ENCODE measurements at regions not wholly inside any gene's neighbourhood (a gene's known extent, or its start where the extent isn't known, plus 50 kb on each side); places are given as distances from the start of the nearest gene placed in this dataset.

DNA sequence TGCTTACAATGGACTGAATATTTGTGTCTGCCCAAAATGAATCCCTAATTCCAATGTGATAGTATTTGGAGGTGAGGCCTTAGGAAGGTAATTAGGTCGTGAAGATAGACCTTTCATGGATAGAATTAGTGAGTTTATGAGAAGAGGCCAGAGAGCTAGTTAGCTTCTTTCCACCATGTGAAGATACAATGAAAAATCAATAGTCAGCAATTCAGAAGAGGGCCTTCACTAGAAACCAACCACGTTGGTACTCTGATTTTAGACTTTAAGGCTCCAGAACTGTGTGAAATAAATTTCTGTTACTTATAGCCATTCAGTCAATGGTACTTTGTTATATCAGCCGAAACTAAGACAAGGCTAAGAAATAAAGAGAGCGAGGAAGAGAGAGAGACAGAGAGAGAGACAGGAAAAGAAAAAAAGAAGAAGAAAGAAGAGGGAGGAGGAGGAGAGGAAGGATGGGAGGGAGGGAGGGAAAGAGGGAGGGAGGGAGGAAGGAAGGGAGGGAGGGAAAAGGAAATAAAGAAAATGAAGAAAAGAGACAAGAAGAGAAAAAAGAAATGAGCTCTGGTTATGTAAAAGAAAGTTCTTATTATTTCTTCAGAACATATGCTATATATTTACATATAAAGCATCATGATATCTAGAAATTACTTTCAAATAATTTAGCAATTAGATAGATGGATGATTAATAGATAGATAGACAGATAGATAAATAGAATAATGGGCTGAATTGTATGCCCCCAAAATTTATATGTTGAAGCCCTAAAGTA, 1725.3 kb downstream of the EFNA5 start:
- TF ChIP-seq, protein P1, sequence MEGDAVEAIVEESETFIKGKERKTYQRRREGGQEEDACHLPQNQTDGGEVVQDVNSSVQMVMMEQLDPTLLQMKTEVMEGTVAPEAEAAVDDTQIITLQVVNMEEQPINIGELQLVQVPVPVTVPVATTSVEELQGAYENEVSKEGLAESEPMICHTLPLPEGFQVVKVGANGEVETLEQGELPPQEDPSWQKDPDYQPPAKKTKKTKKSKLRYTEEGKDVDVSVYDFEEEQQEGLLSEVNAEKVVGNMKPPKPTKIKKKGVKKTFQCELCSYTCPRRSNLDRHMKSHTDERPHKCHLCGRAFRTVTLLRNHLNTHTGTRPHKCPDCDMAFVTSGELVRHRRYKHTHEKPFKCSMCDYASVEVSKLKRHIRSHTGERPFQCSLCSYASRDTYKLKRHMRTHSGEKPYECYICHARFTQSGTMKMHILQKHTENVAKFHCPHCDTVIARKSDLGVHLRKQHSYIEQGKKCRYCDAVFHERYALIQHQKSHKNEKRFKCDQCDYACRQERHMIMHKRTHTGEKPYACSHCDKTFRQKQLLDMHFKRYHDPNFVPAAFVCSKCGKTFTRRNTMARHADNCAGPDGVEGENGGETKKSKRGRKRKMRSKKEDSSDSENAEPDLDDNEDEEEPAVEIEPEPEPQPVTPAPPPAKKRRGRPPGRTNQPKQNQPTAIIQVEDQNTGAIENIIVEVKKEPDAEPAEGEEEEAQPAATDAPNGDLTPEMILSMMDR (IDR thresholded peaks at IDR 0.05), result no peak
- Histone ChIP-seq H3K27ac (no peak overlapping the region), H3K4me3 (no peak overlapping the region)
- DNase-seq (ENCODE audit: low spot score), result no peak

DNA sequence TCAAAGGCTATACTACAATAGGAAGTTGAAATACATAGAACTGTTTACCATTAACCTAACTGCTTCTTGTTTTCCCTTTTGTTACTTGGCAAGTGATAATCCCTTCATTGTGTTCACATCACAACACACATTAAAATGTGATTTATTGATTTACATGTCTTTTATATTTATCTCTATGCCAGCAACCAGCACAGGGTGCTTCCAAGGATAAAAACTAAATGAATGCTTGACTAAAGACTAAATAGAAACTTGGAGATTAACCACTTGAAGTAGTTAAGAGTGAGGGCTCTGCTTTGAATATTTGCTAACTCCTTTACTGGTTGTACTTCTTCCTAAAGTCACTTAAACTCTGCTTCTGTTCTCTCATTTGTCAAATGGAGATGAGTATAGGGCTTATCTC, 1730.6 kb downstream of the EFNA5 start:
- TF ChIP-seq, protein P1 (IDR thresholded peaks at IDR 0.05), result no peak
- H3K4me3 ChIP-seq, result no peak overlapping the region
- DNase-seq (ENCODE audit: low spot score), result no peak
- peak overlapping the region in 1 of 2 donors; percentile 28 for H3K27ac ChIP-seq

DNA sequence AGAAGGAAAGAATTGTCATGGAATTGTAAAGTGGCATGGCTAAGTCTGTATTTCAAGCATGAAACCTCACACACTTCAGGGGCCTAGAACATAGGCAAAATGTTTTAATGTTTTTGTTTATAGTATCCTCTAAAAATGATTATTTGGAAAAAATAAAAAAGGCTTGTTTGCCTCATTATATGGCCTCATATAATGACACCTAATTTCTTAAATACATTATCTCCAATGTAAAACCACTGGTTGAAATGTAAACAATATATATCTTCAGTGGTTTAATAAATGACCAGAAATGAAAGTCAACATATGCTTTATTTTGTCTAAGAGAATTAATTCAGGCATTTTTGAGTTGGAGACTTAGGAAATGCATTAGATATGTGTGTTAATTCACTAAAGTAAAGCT, 1736.6 kb downstream of the EFNA5 start:
- TF ChIP-seq, protein P1 (IDR thresholded peaks at IDR 0.05), result no peak
- Histone ChIP-seq H3K4me3 (no peak overlapping the region), H3K27ac (no peak overlapping the region)
- DNase-seq (ENCODE audit: low spot score), result no peak

DNA sequence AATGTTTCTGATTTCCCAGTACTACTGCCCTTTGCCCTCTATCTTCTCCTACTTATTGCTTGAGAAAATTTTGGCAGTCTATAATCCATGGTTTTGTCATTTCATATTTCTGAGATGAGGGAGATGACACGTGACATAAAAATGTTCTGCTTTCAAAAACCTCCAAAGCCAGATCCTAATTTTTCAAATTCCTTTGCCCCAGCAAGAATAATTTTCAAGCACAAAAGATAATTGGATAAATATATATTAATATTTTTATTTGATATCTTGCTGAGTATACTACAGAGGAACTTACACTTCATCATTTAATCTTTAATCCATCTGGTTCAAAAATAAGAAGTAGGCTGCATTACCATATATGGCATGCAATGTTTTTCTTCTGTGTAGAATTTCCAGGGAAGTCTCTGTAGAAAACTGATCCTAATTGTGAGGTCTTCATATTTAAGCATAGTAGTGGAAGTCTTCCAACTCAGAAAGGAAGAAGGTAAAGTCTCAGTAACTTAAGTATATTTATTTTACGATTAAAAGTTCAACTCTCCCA, 1738.8 kb downstream of the EFNA5 start:
- DNase-seq (ENCODE audit: low spot score), result no peak
- Histone ChIP-seq H3K4me3 (no peak overlapping the region), H3K27ac (peak overlapping the region; percentile 32 to 43)
- TF ChIP-seq, protein P1 (IDR thresholded peaks at IDR 0.05), result no peak

DNA sequence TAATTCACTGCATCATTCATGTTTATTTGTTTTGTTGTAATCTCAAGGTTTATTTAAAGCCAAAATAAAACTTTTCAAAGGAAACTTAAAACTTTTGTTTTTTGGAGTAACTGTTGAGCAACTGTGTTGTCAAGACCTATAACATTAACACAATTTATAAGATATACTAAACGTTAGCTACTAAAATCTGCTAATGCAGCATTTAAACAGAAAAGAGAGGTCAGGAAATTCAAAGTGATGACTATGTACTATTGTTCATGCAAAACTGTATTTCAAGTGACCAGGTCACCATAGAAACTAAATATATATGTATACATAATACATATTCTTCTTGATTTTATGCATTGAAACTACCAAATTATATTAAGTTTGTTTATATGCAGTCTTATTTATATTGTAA, 1740.9 kb downstream of the EFNA5 start:
- DNase-seq (ENCODE audit: low spot score), result no peak
- TF ChIP-seq, protein P1 (IDR thresholded peaks at IDR 0.05), result no peak
- H3K4me3 ChIP-seq, result no peak overlapping the region
- H3K27ac ChIP-seq, result no peak overlapping the region

DNA sequence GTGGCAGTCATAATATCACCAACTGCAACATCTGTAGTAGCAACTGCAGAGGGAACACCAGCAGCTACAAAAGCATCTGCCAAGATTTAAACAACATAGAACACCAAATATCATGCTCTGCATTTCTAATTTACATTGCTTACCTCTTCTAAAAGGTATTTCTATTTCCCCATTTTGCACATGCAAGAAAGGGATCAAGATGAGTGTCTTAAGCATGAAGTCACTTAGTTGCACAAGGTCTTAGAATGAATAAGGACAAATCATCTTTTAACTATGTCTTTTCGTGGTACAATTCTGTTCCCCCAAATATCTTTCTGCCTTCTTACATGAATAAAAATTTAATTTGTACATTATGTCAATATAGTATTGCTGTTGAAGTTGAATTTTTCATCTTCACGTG, 1746.4 kb downstream of the EFNA5 start:
- TF ChIP-seq, protein P1 (IDR thresholded peaks at IDR 0.05), result no peak
- no peak overlapping the region for H3K27ac ChIP-seq
- H3K4me3 ChIP-seq, result no peak overlapping the region
- no peak for DNase-seq (ENCODE audit: low spot score)

DNA sequence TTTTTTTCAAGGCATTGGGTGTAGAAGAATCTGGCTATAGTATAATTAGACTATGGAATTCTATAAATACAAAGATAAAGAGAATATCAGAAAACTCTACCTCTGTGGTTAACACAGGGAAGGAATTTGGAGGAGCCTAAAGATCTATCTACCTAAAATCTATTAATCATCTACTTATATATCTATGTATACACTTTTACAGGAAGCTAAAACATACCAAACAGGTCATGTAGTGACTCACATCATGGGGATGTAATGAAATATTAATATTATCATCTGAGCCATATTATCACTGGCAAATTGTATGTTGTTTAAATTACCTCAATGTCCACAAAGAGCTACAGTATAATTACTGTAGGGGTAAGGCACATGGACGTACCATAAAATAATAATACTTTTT, 1748.2 kb downstream of the EFNA5 start:
- H3K4me3 ChIP-seq, result no peak overlapping the region
- DNase-seq (ENCODE audit: low spot score), result no peak
- TF ChIP-seq, protein P1 (IDR thresholded peaks at IDR 0.05), result no peak
- H3K27ac ChIP-seq, result no peak overlapping the region
